Keratinocyte (primary cell): ENCODE measurements at regions not wholly inside any gene's neighbourhood (a gene's known extent, or its start where the extent isn't known, plus 50 kb on each side); places are given as distances from the start of the nearest gene placed in this dataset.

Source experiments
- CTCF ChIP-seq, 3 experiments: IDR thresholded peaks in 1 of 3; conservative IDR thresholded peaks in 1 of 3; optimal IDR thresholded peaks in 1 of 3; 2 replicates in 2 of 3; 3 replicates in 1 of 3; pipeline versions ENCODE3 to v1.5.1; 2011; ENCODE audit warnings: low read length in 3 of 3, mild to moderate bottlenecking in 3 of 3, moderate library complexity in 2 of 3, control low read depth in 1 of 3, inconsistent platforms in 1 of 3; ENCODE audit not compliant: insufficient read depth in 2 of 3; ENCODE audit errors: extremely low read depth in 1 of 3
- EZH2 ChIP-seq: IDR thresholded peaks from one replicate; pipeline ENCODE4 v1.6.1; 2012; ENCODE audit warnings: inconsistent platforms, mild to moderate bottlenecking, low read length, moderate library complexity

- peak in 1 of 3 experiments; percentile 29 for TF ChIP-seq CTCF (optimal IDR thresholded peaks at IDR 0.05 in 1 of 3, IDR thresholded peaks at IDR 0.05 in 1 of 3, conservative IDR thresholded peaks at IDR 0.05 in 1 of 3; ENCODE audit: extremely low read depth in 1 of 3, insufficient read depth in 2 of 3, low read length in 3 of 3)
- no peak for TF ChIP-seq EZH2
These were observed 673.0 kb upstream of the LMO3 start for GRCh38 chr12:17278946-17279345.
